Left ventricle myocardium inferior (tissue), 1 donor: ENCODE measurements at regions not wholly inside any gene's neighbourhood (a gene's known extent, or its start where the extent isn't known, plus 50 kb on each side); places are given as distances from the start of the nearest gene placed in this dataset.

Source experiments
- DNase-seq: peaks from one replicate; pipeline ENCODE4 v3.0.0-alpha.2; 2020
- H3K27ac ChIP-seq: fragments of 200-600 bp; replicated peaks from 2 replicates; pipeline ENCODE4 v1.8.0; 2021
- H3K27me3 ChIP-seq: fragments of 200-600 bp; 2 replicates; pipeline ENCODE4 v1.8.0; 2021; ENCODE audit warnings: low read depth
- H3K36me3 ChIP-seq: fragments of 200-600 bp; 2 replicates; pipeline ENCODE4 v1.8.0; 2021
- H3K4me1 ChIP-seq: fragments of 200-600 bp; 2 replicates; pipeline ENCODE4 v1.8.0; 2021
- H3K4me3 ChIP-seq: fragments of 200-600 bp; 2 replicates; pipeline ENCODE4 v1.8.0; 2021; ENCODE audit warnings: mild to moderate bottlenecking, moderate library complexity
- H3K9me3 ChIP-seq: fragments of 200-600 bp; replicated peaks from 2 replicates; pipeline ENCODE4 v1.8.0; 2021
- intact Hi-C: fragments of 100-400 bp; cut with micrococcal nuclease; formaldehyde crosslinking; loops from one replicate; pipeline ENCODE4 v1.11.0; 2022
- TF ChIP-seq, protein P1 (sequence below): fragments of 200-600 bp; IDR thresholded peaks from 2 replicates; pipeline ENCODE4 v1.8.0; 2021; ENCODE audit warnings: antibody characterized with exemption, mild to moderate bottlenecking, borderline replicate concordance
- donor health status: DM: no; HTN: yes; CAD: no; lungs with severe emphysema.

DNA sequence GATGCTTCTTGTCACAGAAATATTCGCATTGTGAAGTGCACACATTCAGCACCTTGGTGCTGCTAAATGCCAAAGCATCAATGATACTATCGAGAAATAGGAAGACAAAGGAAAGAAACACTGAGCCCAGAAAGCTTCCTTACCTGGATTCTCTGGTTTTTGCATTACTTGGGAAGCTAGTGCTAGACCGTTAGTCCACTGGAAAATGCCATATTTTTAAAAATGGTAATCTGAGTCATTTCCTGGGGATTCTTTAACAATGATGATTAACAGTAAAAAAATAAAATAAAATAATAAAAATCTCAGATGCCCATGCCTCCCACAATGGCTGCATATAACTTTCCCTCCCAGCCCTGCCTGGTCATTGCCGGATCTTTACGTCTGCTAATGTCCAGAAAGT, 420.1 kb upstream of the MGMT start:
- H3K9me3 ChIP-seq, result no peaks in the 10 kb centered on the region
- intact Hi-C loops, result no loop called here
- TF ChIP-seq, protein P1, sequence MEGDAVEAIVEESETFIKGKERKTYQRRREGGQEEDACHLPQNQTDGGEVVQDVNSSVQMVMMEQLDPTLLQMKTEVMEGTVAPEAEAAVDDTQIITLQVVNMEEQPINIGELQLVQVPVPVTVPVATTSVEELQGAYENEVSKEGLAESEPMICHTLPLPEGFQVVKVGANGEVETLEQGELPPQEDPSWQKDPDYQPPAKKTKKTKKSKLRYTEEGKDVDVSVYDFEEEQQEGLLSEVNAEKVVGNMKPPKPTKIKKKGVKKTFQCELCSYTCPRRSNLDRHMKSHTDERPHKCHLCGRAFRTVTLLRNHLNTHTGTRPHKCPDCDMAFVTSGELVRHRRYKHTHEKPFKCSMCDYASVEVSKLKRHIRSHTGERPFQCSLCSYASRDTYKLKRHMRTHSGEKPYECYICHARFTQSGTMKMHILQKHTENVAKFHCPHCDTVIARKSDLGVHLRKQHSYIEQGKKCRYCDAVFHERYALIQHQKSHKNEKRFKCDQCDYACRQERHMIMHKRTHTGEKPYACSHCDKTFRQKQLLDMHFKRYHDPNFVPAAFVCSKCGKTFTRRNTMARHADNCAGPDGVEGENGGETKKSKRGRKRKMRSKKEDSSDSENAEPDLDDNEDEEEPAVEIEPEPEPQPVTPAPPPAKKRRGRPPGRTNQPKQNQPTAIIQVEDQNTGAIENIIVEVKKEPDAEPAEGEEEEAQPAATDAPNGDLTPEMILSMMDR, result no peak
- H3K4me3 ChIP-seq, result peak overlapping the region; percentile 52
- DNase-seq, result no peak
- H3K36me3 ChIP-seq, result no peaks in the 10 kb centered on the region
- peaks cover 6% of the 10 kb centered on the region for H3K4me1 ChIP-seq
- peaks cover 29% of the 10 kb centered on the region for H3K27me3 ChIP-seq
- H3K27ac ChIP-seq, result peak overlapping the region; percentile 43

DNA sequence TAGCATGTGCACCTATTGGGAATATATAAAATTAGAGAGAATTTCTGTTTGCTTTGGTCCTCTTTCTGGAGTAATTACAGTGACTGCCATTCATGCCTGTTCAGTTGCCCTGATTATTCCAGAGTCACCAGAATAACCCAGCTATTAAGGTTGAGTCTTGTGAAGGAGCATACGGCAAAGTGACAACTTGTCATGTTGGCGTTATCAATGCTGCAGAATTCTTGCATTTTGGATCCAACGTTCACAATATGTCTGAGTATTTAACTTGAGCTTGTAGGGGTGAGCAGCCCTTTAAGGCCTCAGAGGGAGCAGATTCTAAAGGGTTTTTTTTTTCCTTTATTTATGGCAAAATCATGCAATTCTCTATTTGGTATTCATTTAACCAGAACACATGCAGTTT, 419.4 kb upstream of the MGMT start:
- Histone ChIP-seq H3K36me3 (no peaks in the 10 kb centered on the region), H3K4me3 (no peak overlapping the region), H3K4me1 (peaks cover 6% of the 10 kb centered on the region), H3K27me3 (peaks cover 26% of the 10 kb centered on the region), H3K9me3 (no peaks in the 10 kb centered on the region), H3K27ac (no peak overlapping the region)
- TF ChIP-seq, protein P1, result no peak
- intact Hi-C loops, result no loop called here
- no peak for DNase-seq

DNA sequence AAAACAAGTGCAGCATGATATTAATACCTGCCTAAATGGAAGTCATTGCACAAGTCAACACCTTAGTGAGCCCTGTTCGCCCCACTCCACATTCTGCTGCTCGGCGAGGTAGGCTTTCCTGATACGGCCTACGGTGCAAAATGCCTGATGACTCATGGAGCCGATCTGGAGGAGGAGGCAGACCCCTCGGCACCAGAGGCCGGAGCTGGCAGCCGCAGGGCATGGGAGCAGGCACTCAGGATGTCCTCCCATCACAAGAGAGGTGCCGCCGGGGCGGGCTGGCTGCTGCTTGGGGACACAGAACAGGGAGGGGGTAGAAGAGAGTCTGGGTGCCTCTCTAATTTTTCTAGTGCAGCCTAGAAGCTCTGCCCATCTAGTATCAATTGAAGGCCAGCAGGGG, 418.5 kb upstream of the MGMT start:
- no peak for DNase-seq
- no peaks in the 10 kb centered on the region for H3K36me3 ChIP-seq
- intact Hi-C loops, result no loop called here

DNA sequence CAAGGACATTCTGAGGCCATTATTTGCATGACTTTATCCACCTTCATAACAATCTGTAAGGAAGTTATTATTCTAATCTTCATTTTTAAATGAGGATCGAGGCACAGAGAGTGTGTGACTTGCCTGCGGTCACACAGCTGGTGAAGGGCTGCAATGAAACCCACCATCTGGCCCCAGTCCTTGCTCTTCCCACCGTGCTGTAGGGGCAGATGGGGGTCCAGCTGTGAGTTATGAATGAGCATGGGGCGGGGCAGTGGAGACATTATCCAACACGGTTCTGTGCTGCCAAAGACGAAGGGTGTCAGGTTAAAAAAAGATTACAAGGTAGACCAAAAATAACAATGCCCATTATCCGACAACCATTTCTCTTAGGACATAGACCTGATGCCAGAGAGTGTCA, 417.5 kb upstream of the MGMT start:
- DNase-seq, result no peak
- Histone ChIP-seq H3K27ac (no peak overlapping the region), H3K4me1 (peaks cover 6% of the 10 kb centered on the region), H3K36me3 (no peaks in the 10 kb centered on the region), H3K9me3 (no peaks in the 10 kb centered on the region), H3K4me3 (no peak overlapping the region), H3K27me3 (peaks cover 24% of the 10 kb centered on the region)
- TF ChIP-seq, protein P1, result no peak
- intact Hi-C loops, result no loop called here

More for the DNA sequence above, 418.5 kb upstream of the MGMT start:
- Histone ChIP-seq H3K27ac (no peak overlapping the region), H3K4me1 (peaks cover 6% of the 10 kb centered on the region), H3K9me3 (no peaks in the 10 kb centered on the region), H3K4me3 (no peak overlapping the region), H3K27me3 (peaks cover 26% of the 10 kb centered on the region)
- TF ChIP-seq, protein P1, result no peak

DNA sequence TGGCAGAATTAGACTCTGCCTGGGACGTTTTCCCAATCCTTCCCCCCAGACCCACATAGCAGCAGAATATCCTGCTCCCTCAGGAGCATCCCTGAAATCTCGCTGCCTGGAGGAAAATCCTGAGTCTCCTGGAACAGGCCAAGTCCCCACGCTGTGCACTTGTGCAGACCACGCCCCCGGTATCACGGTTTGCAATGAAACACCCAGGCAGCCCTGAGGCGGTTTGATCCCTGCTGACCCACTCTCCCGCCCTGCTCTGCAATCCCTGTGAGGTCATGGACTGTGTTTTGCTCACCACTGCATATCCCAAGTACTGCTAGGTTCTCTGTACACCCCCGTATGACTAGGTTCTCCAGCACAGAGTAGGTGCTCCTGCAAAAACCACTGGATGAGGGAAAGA, 411.8 kb upstream of the MGMT start:
- intact Hi-C loops, result no loop called here
- Histone ChIP-seq H3K27ac (no peak overlapping the region), H3K4me1 (no peaks in the 10 kb centered on the region), H3K27me3 (no peaks in the 10 kb centered on the region), H3K4me3 (no peak overlapping the region), H3K36me3 (no peaks in the 10 kb centered on the region), H3K9me3 (no peaks in the 10 kb centered on the region)
- TF ChIP-seq, protein P1, result no peak
- no peak for DNase-seq

DNA sequence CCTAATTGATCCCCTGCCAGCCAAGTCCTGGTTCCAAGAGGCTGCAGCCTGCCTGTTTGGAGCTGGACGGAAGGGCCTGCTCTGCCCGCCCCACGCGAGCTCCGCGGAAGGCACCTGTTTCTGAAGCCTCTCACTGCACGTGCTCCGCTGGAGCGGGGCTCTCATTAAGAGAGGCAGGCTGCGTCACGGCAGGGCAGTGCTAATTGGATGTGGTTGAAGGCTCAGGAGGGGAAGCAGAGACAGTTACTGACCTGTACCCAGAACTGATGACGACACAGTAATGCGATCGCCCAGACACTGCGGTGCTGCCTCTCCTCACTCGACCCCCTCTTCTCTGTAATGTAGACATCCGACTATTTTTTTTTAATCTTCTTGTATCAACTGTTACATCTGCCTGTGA, 411.1 kb upstream of the MGMT start:
- Histone ChIP-seq H3K27me3 (no peaks in the 10 kb centered on the region), H3K4me1 (no peaks in the 10 kb centered on the region), H3K27ac (no peak overlapping the region), H3K4me3 (no peak overlapping the region), H3K9me3 (no peaks in the 10 kb centered on the region), H3K36me3 (no peaks in the 10 kb centered on the region)
- DNase-seq, result no peak
- intact Hi-C loops, result no loop called here
- TF ChIP-seq, protein P1, result no peak
